ENCODE measurements at regions not wholly inside any gene's neighbourhood (a gene's known extent, or its start where the extent isn't known, plus 50 kb on each side); places are given as distances from the start of the nearest gene placed in this dataset.

DNA sequence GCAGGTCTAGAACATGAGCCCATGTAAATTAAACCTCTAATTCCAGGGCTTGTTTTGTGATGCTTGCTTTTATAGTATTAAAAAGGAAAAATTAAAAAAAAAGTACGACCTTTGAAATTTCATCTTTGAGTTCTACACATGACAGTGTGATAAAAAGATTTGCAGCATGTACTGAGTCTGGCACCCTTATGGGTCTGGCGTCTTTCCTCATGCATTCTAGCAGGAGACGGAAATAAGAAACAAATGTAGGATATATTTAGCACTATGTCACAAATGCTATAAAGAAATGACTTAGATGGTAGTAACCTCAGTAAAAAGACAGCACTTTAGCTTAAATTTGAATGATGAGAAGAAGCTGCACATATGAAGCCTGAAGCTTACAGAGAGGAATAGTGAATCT, 1474.3 kb upstream of the CDH6 start:
- no peak overlapping the region for H2AFZ ChIP-seq (ENCODE audit: low read length)
- TF ChIP-seq, protein P1, sequence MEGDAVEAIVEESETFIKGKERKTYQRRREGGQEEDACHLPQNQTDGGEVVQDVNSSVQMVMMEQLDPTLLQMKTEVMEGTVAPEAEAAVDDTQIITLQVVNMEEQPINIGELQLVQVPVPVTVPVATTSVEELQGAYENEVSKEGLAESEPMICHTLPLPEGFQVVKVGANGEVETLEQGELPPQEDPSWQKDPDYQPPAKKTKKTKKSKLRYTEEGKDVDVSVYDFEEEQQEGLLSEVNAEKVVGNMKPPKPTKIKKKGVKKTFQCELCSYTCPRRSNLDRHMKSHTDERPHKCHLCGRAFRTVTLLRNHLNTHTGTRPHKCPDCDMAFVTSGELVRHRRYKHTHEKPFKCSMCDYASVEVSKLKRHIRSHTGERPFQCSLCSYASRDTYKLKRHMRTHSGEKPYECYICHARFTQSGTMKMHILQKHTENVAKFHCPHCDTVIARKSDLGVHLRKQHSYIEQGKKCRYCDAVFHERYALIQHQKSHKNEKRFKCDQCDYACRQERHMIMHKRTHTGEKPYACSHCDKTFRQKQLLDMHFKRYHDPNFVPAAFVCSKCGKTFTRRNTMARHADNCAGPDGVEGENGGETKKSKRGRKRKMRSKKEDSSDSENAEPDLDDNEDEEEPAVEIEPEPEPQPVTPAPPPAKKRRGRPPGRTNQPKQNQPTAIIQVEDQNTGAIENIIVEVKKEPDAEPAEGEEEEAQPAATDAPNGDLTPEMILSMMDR (conservative IDR thresholded peaks at IDR 0.05 in 1 of 2, IDR thresholded peaks at IDR 0.05 in 1 of 2; ENCODE audit: low read depth in 1 of 2, low read length in 2 of 2): no peak
- TF ChIP-seq EZH2 (IDR thresholded peaks at IDR 0.05; ENCODE audit: low read length, missing control alignments): no peak
- H3K9me3 ChIP-seq (ENCODE audit: control insufficient read depth, insufficient read depth, low read depth, low read length): no peaks in the 10 kb centered on the region
- H3K4me1 ChIP-seq (ENCODE audit: control insufficient read depth, extremely low read depth, insufficient read depth, low read length): no peaks in the 10 kb centered on the region
- H3K27me3 ChIP-seq (ENCODE audit: control insufficient read depth, insufficient read depth, low read length): no peaks in the 10 kb centered on the region
- H3K9ac ChIP-seq (ENCODE audit: insufficient read depth, low read length): no peak overlapping the region
- H3K36me3 ChIP-seq (ENCODE audit: control insufficient read depth, insufficient read depth, low read length): no peaks in the 10 kb centered on the region
- DNase-seq (ENCODE audit: low read depth in 2 of 2): no peak
- H3K4me2 ChIP-seq (ENCODE audit: extremely low read depth, insufficient read depth, low read length): no peak overlapping the region
- H4K20me1 ChIP-seq (ENCODE audit: control insufficient read depth, extremely low read depth, insufficient read depth, low read length): no peaks in the 10 kb centered on the region
- no peak overlapping the region for H3K27ac ChIP-seq (ENCODE audit: insufficient read depth, low read length)
- H3K79me2 ChIP-seq (ENCODE audit: control insufficient read depth, insufficient read depth, low read length): no peaks in the 10 kb centered on the region
- no peak overlapping the region for H3K4me3 ChIP-seq (replicated peaks in 1 of 4; ENCODE audit: control extremely low read depth in 1 of 4, insufficient read depth in 1 of 4, low read depth in 3 of 4, low read length in 4 of 4)

GRCh38 chr5:29715167-29715566, 1478.3 kb upstream of the CDH6 start:
- Histone ChIP-seq H3K9me3 (ENCODE audit: control insufficient read depth, insufficient read depth, low read depth, low read length) (no peaks in the 10 kb centered on the region), H4K20me1 (ENCODE audit: control insufficient read depth, extremely low read depth, insufficient read depth, low read length) (no peaks in the 10 kb centered on the region), H3K27me3 (ENCODE audit: control insufficient read depth, insufficient read depth, low read length) (no peaks in the 10 kb centered on the region), H3K4me2 (ENCODE audit: extremely low read depth, insufficient read depth, low read length) (no peak overlapping the region), H3K9ac (ENCODE audit: insufficient read depth, low read length) (no peak overlapping the region), H3K4me3 (replicated peaks in 1 of 4; ENCODE audit: control extremely low read depth in 1 of 4, insufficient read depth in 1 of 4, low read depth in 3 of 4, low read length in 4 of 4) (no peak overlapping the region), H3K4me1 (ENCODE audit: control insufficient read depth, extremely low read depth, insufficient read depth, low read length) (no peaks in the 10 kb centered on the region), H2AFZ (ENCODE audit: low read length) (no peak overlapping the region), H3K36me3 (ENCODE audit: control insufficient read depth, insufficient read depth, low read length) (no peaks in the 10 kb centered on the region), H3K27ac (ENCODE audit: insufficient read depth, low read length) (no peak overlapping the region), H3K79me2 (ENCODE audit: control insufficient read depth, insufficient read depth, low read length) (no peaks in the 10 kb centered on the region)
- DNase-seq (ENCODE audit: low read depth in 2 of 2): no peak
- TF ChIP-seq, protein P1 (conservative IDR thresholded peaks at IDR 0.05 in 1 of 2, IDR thresholded peaks at IDR 0.05 in 1 of 2; ENCODE audit: low read depth in 1 of 2, low read length in 2 of 2): no peak
- TF ChIP-seq EZH2 (IDR thresholded peaks at IDR 0.05; ENCODE audit: low read length, missing control alignments): no peak

- Histone ChIP-seq H2AFZ (ENCODE audit: low read length) (no peak overlapping the region), H3K36me3 (ENCODE audit: control insufficient read depth, insufficient read depth, low read length) (no peaks in the 10 kb centered on the region), H3K4me2 (ENCODE audit: extremely low read depth, insufficient read depth, low read length) (no peak overlapping the region), H3K9me3 (ENCODE audit: control insufficient read depth, insufficient read depth, low read depth, low read length) (no peaks in the 10 kb centered on the region), H3K4me3 (replicated peaks in 1 of 4; ENCODE audit: control extremely low read depth in 1 of 4, insufficient read depth in 1 of 4, low read depth in 3 of 4, low read length in 4 of 4) (no peak overlapping the region), H3K79me2 (ENCODE audit: control insufficient read depth, insufficient read depth, low read length) (no peaks in the 10 kb centered on the region), H4K20me1 (ENCODE audit: control insufficient read depth, extremely low read depth, insufficient read depth, low read length) (no peaks in the 10 kb centered on the region), H3K27me3 (ENCODE audit: control insufficient read depth, insufficient read depth, low read length) (no peaks in the 10 kb centered on the region), H3K9ac (ENCODE audit: insufficient read depth, low read length) (no peak overlapping the region), H3K4me1 (ENCODE audit: control insufficient read depth, extremely low read depth, insufficient read depth, low read length) (no peaks in the 10 kb centered on the region), H3K27ac (ENCODE audit: insufficient read depth, low read length) (no peak overlapping the region)
- TF ChIP-seq EZH2 (IDR thresholded peaks at IDR 0.05; ENCODE audit: low read length, missing control alignments): no peak
- TF ChIP-seq, protein P1 (conservative IDR thresholded peaks at IDR 0.05 in 1 of 2, IDR thresholded peaks at IDR 0.05 in 1 of 2; ENCODE audit: low read depth in 1 of 2, low read length in 2 of 2): no peak
- DNase-seq (ENCODE audit: low read depth in 2 of 2): no peak
Observed at GRCh38 chr5:29702875-29703274, 1490.6 kb upstream of the CDH6 start.

Measured in fibroblast of lung (primary cell).